ENCODE measurements at regions not wholly inside any gene's neighbourhood (a gene's known extent, or its start where the extent isn't known, plus 50 kb on each side); places are given as distances from the start of the nearest gene placed in this dataset.

DNA sequence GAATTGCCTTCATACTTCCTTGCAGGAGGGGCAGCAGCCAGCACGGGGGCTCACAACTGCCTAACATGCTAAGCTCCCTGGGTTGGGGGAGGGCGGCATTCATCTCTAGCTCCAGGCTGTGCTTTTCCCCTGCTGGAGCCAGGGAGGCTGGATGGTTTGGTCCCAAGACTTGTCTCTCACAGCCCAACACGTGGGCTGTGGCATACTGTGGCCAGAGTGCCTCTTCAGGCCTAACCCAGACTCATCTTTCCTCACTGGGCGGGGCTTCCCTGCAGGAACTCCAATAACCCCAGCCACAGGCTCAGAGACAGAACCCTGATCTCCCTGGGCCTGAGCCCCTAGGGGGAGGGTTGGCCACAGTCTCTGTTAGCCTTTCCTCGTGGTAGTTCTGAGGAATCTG is 121.9 kb upstream of the PLET1 start:
- no peak for ATAC-seq
- no peak overlapping the region for H2AFZ ChIP-seq (ENCODE audit: low read depth, low read length, poor library complexity, severe bottlenecking)
- ChIA-PET POLR2A (no interaction called here), RAD21 (ENCODE audit: low non-redundant PET in 1 of 2, low total read pairs in 2 of 2, uncharacterized antibody in 2 of 2, unreplicated experiment in 2 of 2) (no interaction called here), CTCF (no interaction called here)
- H3K4me1 ChIP-seq (ENCODE audit: control insufficient read depth in 1 of 2, insufficient read depth in 2 of 2, low read length in 2 of 2): no peaks in the 10 kb centered on the region
- DNase-seq (ENCODE audit: low read depth, low spot score): no peak
- H3K9me3 ChIP-seq (ENCODE audit: control insufficient read depth in 1 of 2, insufficient read depth in 1 of 2, low read depth in 1 of 2, low read length in 2 of 2): no peaks in the 10 kb centered on the region
- no peaks in the 10 kb centered on the region for H3K36me3 ChIP-seq (ENCODE audit: control insufficient read depth in 1 of 2, insufficient read depth in 2 of 2, low read length in 2 of 2)
- no peak overlapping the region for H3K27ac ChIP-seq (ENCODE audit: low read depth, low read length)
- TF ChIP-seq ZFX (IDR thresholded peaks at IDR 0.05) (no peak), EZH2 (IDR thresholded peaks at IDR 0.05) (no peak), ZNF274 (IDR thresholded peaks at IDR 0.05; ENCODE audit: low read depth, low read length) (no peak), SP1 (IDR thresholded peaks at IDR 0.05; ENCODE audit: low read depth) (no peak), YY1 (IDR thresholded peaks at IDR 0.05; ENCODE audit: extremely low read depth, insufficient replicate concordance, low read depth, low read length) (no peak), POLR2A (IDR thresholded peaks at IDR 0.05; ENCODE audit: borderline replicate concordance, extremely low read depth, insufficient read depth, insufficient read length) (no peak), EZH2phosphoT487 (IDR thresholded peaks at IDR 0.05; ENCODE audit: borderline replicate concordance) (no peak), TCF7L2 (IDR thresholded peaks at IDR 0.05; ENCODE audit: borderline replicate concordance, extremely low read depth, insufficient read depth, insufficient read length) (no peak), FOSL1 (IDR thresholded peaks at IDR 0.05; ENCODE audit: low read depth) (no peak), POLR2AphosphoS5 (IDR thresholded peaks at IDR 0.05; ENCODE audit: low read depth, low read length) (no peak), SIN3A (IDR thresholded peaks at IDR 0.05; ENCODE audit: low read depth) (no peak), SRF (IDR thresholded peaks at IDR 0.05; ENCODE audit: low read depth) (no peak), CBX3 (IDR thresholded peaks at IDR 0.05; ENCODE audit: low read depth) (no peak), JUND (IDR thresholded peaks at IDR 0.05) (no peak)
- TF ChIP-seq, protein P1, sequence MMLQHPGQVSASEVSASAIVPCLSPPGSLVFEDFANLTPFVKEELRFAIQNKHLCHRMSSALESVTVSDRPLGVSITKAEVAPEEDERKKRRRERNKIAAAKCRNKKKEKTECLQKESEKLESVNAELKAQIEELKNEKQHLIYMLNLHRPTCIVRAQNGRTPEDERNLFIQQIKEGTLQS (IDR thresholded peaks at IDR 0.05): no peak
- TF ChIP-seq, protein P2, sequence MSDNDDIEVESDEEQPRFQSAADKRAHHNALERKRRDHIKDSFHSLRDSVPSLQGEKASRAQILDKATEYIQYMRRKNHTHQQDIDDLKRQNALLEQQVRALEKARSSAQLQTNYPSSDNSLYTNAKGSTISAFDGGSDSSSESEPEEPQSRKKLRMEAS (IDR thresholded peaks at IDR 0.05): no peak
- TF ChIP-seq, protein P3, sequence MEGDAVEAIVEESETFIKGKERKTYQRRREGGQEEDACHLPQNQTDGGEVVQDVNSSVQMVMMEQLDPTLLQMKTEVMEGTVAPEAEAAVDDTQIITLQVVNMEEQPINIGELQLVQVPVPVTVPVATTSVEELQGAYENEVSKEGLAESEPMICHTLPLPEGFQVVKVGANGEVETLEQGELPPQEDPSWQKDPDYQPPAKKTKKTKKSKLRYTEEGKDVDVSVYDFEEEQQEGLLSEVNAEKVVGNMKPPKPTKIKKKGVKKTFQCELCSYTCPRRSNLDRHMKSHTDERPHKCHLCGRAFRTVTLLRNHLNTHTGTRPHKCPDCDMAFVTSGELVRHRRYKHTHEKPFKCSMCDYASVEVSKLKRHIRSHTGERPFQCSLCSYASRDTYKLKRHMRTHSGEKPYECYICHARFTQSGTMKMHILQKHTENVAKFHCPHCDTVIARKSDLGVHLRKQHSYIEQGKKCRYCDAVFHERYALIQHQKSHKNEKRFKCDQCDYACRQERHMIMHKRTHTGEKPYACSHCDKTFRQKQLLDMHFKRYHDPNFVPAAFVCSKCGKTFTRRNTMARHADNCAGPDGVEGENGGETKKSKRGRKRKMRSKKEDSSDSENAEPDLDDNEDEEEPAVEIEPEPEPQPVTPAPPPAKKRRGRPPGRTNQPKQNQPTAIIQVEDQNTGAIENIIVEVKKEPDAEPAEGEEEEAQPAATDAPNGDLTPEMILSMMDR (IDR thresholded peaks at IDR 0.05 in 2 of 3, conservative IDR thresholded peaks at IDR 0.05 in 1 of 3; ENCODE audit: borderline replicate concordance in 1 of 3, insufficient read depth in 1 of 3, low read depth in 2 of 3, low read length in 2 of 3): no peak
- TF ChIP-seq, protein P4, sequence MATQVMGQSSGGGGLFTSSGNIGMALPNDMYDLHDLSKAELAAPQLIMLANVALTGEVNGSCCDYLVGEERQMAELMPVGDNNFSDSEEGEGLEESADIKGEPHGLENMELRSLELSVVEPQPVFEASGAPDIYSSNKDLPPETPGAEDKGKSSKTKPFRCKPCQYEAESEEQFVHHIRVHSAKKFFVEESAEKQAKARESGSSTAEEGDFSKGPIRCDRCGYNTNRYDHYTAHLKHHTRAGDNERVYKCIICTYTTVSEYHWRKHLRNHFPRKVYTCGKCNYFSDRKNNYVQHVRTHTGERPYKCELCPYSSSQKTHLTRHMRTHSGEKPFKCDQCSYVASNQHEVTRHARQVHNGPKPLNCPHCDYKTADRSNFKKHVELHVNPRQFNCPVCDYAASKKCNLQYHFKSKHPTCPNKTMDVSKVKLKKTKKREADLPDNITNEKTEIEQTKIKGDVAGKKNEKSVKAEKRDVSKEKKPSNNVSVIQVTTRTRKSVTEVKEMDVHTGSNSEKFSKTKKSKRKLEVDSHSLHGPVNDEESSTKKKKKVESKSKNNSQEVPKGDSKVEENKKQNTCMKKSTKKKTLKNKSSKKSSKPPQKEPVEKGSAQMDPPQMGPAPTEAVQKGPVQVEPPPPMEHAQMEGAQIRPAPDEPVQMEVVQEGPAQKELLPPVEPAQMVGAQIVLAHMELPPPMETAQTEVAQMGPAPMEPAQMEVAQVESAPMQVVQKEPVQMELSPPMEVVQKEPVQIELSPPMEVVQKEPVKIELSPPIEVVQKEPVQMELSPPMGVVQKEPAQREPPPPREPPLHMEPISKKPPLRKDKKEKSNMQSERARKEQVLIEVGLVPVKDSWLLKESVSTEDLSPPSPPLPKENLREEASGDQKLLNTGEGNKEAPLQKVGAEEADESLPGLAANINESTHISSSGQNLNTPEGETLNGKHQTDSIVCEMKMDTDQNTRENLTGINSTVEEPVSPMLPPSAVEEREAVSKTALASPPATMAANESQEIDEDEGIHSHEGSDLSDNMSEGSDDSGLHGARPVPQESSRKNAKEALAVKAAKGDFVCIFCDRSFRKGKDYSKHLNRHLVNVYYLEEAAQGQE (IDR thresholded peaks at IDR 0.05; ENCODE audit: low read depth): no peak
- no peak overlapping the region for H3K4me2 ChIP-seq (ENCODE audit: low read length)
- H3K9me2 ChIP-seq (ENCODE audit: insufficient read depth): no peaks in the 10 kb centered on the region
- no peaks in the 10 kb centered on the region; the same call in 1 of the 2 replicates for H3K27me3 ChIP-seq (ENCODE audit: insufficient read depth, low read length)
- BruUV-seq (replicated peaks): no TSS peak
- no peak overlapping the region for H3K4me3 ChIP-seq (replicated peaks in 1 of 2; ENCODE audit: low read depth in 1 of 2, low read length in 2 of 2)
- no peaks in the 10 kb centered on the region for H4K20me1 ChIP-seq (ENCODE audit: insufficient read depth)
- intact Hi-C loops (cut with micrococcal nuclease): no loop called here
- H3K79me2 ChIP-seq (ENCODE audit: insufficient read depth, low read length): no peaks in the 10 kb centered on the region
- H3K9ac ChIP-seq (ENCODE audit: low read length): no peak overlapping the region

Measured in HCT116 (cell line).